Left lung (tissue), 4 donors: ENCODE measurements at regions not wholly inside any gene's neighbourhood (a gene's known extent, or its start where the extent isn't known, plus 50 kb on each side); places are given as distances from the start of the nearest gene placed in this dataset.
"Not testable (repeated sequence)": the region's sequence is repeated elsewhere in the genome, so short reads cannot be mapped to it uniquely, and the experiment has no call there.

ENCODE experiments used
- ATAC-seq: fragments of 200-7000 bp; cut with Tn5 transposase; one replicate; pipeline ENCODE4 v1.9.1; 2020; ENCODE audit warnings: moderate library complexity
- DNase-seq, 4 donors: peaks; one replicate each; pipeline ENCODE4 v3.0.0-alpha.2; 2013 to 2020
- H3K27ac ChIP-seq, 2 donors: fragments of 200-600 bp; sonication (generic) in 1 of 2; one replicate each; pipeline versions ENCODE4 v1.5.0 to v1.8.0; 2020 to 2021
- H3K27me3 ChIP-seq, 2 donors: fragments of 200-600 bp; sonication (generic) in 1 of 2; one replicate each; pipeline versions ENCODE4 v1.5.0 to v1.8.0; 2020 to 2021
- H3K36me3 ChIP-seq, 2 donors: fragments of 200-600 bp; sonication (generic) in 1 of 2; one replicate each; pipeline versions ENCODE4 v1.5.0 to v1.8.0; 2020 to 2021
- H3K4me1 ChIP-seq, 2 donors: fragments of 200-600 bp; one replicate each; pipeline ENCODE4 v1.8.0; 2021
- H3K4me3 ChIP-seq, 2 donors: fragments of 200-600 bp; sonication (generic) in 1 of 2; one replicate each; pipeline versions ENCODE4 v1.5.0 to v1.8.0; 2020 to 2021; ENCODE audit warnings: mild to moderate bottlenecking in 1 of 2
- H3K9me3 ChIP-seq, 2 donors: fragments of 200-600 bp; sonication (generic) in 1 of 2; one replicate each; pipeline versions ENCODE4 v1.5.0 to v1.8.0; 2020 to 2021
- intact Hi-C, 2 donors: fragments of 100-400 bp; cut with DNase I; formaldehyde crosslinking; loops; one replicate each; pipeline versions ENCODE4 v1.11.2 to v1.14.2; 2022
- donor health status: DM: no; HTN: yes; CAD: no.
- donor health status: DM: no; HTN: no; CAD: no.

- peak; percentile 97 for ATAC-seq
- H3K4me3 ChIP-seq, intact Hi-C loops, H3K27ac ChIP-seq, H3K4me1 ChIP-seq, DNase-seq, H3K9me3 ChIP-seq, H3K36me3 ChIP-seq, H3K27me3 ChIP-seq: not testable (repeated sequence)
Measured at GRCh38 chr6:68897-69561, 223.3 kb upstream of the DUSP22 start.
